ENCODE measurements at regions not wholly inside any gene's neighbourhood (a gene's known extent, or its start where the extent isn't known, plus 50 kb on each side); places are given as distances from the start of the nearest gene placed in this dataset.

DNA sequence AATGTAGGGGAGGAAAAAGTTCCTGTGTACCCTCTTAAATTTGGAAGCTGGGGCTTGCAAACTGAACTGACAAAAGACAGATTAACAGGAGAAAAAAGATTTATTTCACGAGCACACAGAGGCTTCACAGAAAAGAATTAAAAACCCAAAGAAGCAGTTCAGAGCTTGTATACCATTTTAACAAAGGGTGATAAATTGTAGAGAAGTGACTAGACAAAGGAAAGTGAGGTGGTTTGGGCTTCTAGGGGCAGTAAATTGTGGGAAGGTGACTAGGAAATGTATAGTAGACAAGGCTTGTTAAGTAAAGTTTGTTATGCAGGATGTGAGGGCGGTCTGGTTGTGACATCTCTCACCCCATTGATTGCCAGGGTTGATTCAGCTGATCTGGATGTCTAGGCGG, 53.5 kb upstream of the ZDBF2 start:
- TF ChIP-seq CTCF (IDR thresholded peaks at IDR 0.05; ENCODE audit: extremely low read depth in 1 of 2, insufficient read depth in 1 of 2, low read depth in 1 of 2, low read length in 2 of 2) (no peak), POLR2AphosphoS5 (IDR thresholded peaks at IDR 0.05; ENCODE audit: insufficient read depth, low read depth, low read length) (no peak)

Measured in endothelial cell of umbilical vein (primary cell).